K562 (cell line): ENCODE measurements at regions not wholly inside any gene's neighbourhood (a gene's known extent, or its start where the extent isn't known, plus 50 kb on each side); places are given as distances from the start of the nearest gene placed in this dataset.

ENCODE experiments used
- CHD2 ChIP-seq: IDR thresholded peaks from 2 replicates; pipeline ENCODE4 v1.6.1; 2011; ENCODE audit warnings: low read depth, low read length
- CTCF ChIP-seq, 3 experiments: IDR thresholded peaks in 2 of 3; conservative IDR thresholded peaks in 1 of 3; 2 replicates each; pipeline ENCODE4 v1.5.1; 2011 to 2012; ENCODE audit warnings: low read length in 3 of 3, mild to moderate bottlenecking in 3 of 3, control low read depth in 2 of 3, improper control_type of control experiment in 1 of 3, inconsistent platforms in 1 of 3, low read depth in 1 of 3, mixed read lengths in 1 of 3, moderate library complexity in 1 of 3; ENCODE audit not compliant: insufficient read depth in 2 of 3
- EZH2 ChIP-seq: IDR thresholded peaks from 2 replicates; pipeline ENCODE4 v1.6.1; 2012; ENCODE audit warnings: low read depth, mild to moderate bottlenecking, inconsistent platforms, low read length, borderline replicate concordance
- MAFK ChIP-seq: IDR thresholded peaks from 2 replicates; pipeline ENCODE4 v1.6.1; 2011; ENCODE audit warnings: low read length, improper control_type of control experiment
- MYC ChIP-seq, 2 experiments: fragments of 250-450 bp in 1 of 2; sonication (Bioruptor Pico) in 1 of 2; IDR thresholded peaks; 2 replicates each; pipeline versions ENCODE4 v1.5.1 to v1.6.1; 2012 to 2021; ENCODE audit warnings: low read depth in 2 of 2, borderline replicate concordance in 1 of 2, improper control_type of control experiment in 1 of 2, low read length in 1 of 2, mild to moderate bottlenecking in 1 of 2, moderate library complexity in 1 of 2
- NFXL1 ChIP-seq: fragments of 450-650 bp; formaldehyde crosslinking; IDR thresholded peaks from 2 replicates; pipeline ENCODE4 v1.4.0; 2021; ENCODE audit warnings: mild to moderate bottlenecking
- NR3C1 ChIP-seq: sonication (generic); formaldehyde crosslinking; IDR thresholded peaks from 2 replicates; pipeline ENCODE4 v1.8.1; 2022; ENCODE audit warnings: missing genetic modification reagents
- POLR2A ChIP-seq: fragments of 450-650 bp; conservative IDR thresholded peaks from 2 replicates; pipeline ENCODE4 v1.6.1; 2016
- POLR2G ChIP-seq: fragments of 200-400 bp; formaldehyde crosslinking; IDR thresholded peaks from 2 replicates; pipeline ENCODE4 v1.6.1; 2017; ENCODE audit warnings: low read depth, mild to moderate bottlenecking, antibody characterized with exemption, low read length, moderate library complexity
- ZNF23 ChIP-seq: fragments of 250-450 bp; sonication (Bioruptor Pico); IDR thresholded peaks from 2 replicates; pipeline ENCODE4 v1.4.0; 2020; ENCODE audit warnings: mild to moderate bottlenecking
- ZNF347 ChIP-seq: fragments of 450-650 bp; formaldehyde crosslinking; IDR thresholded peaks from 2 replicates; pipeline ENCODE4 v1.4.0; 2020; ENCODE audit warnings: low read depth, mild to moderate bottlenecking, moderate library complexity
- ZNF507 ChIP-seq: conservative IDR thresholded peaks from 2 replicates; pipeline ENCODE4 v1.6.1; 2017; ENCODE audit warnings: missing genetic modification characterization, missing compliant biosample characterization

GRCh38 chr1:82903626-82904025, 1095.3 kb downstream of the TTLL7 start:
- TF ChIP-seq NR3C1 (CRISPR knock-in tag): no peak
- TF ChIP-seq ZNF347 (CRISPR knock-in tag): no peak
- TF ChIP-seq POLR2A: no peak
- no peak for TF ChIP-seq NFXL1 (CRISPR knock-in tag)
- TF ChIP-seq ZNF23 (CRISPR knock-in tag): no peak
- TF ChIP-seq ZNF507 (tag): no peak
- TF ChIP-seq MAFK: no peak
- TF ChIP-seq MYC (IDR thresholded peaks at IDR 0.05; ENCODE audit: low read depth, low read length): no peak
- no peak for TF ChIP-seq MYC (CRISPR knock-in tag; IDR thresholded peaks at IDR 0.05; ENCODE audit: borderline replicate concordance, low read depth)
- TF ChIP-seq CTCF (IDR thresholded peaks at IDR 0.05 in 2 of 3, conservative IDR thresholded peaks at IDR 0.05 in 1 of 3; ENCODE audit: insufficient read depth in 2 of 3, low read depth in 1 of 3, low read length in 3 of 3): no peak
- TF ChIP-seq POLR2G: no peak
- TF ChIP-seq CHD2: no peak
- no peak for TF ChIP-seq EZH2
